Tibial artery (tissue), 4 donors: ENCODE measurements at regions not wholly inside any gene's neighbourhood (a gene's known extent, or its start where the extent isn't known, plus 50 kb on each side); places are given as distances from the start of the nearest gene placed in this dataset.
"Not testable (repeated sequence)": the region's sequence is repeated elsewhere in the genome, so short reads cannot be mapped to it uniquely, and the experiment has no call there.

Experiments used
- DNase-seq, 2 donors: peaks; one replicate each; pipeline ENCODE4 v3.0.0-alpha.2; 2019
- H3K27ac ChIP-seq, 2 donors: fragments of 200-600 bp; sonication (generic) in 1 of 2; 1 replicate in 1 of 2; 2 replicates in 1 of 2; pipeline ENCODE4 v1.5.1; 2018 to 2019; ENCODE audit warnings: mild to moderate bottlenecking in 1 of 2
- H3K27me3 ChIP-seq, 2 donors: fragments of 200-600 bp; sonication (generic) in 1 of 2; one replicate each; pipeline versions ENCODE4 v1.5.1 to v1.6.0; 2016 to 2019
- H3K36me3 ChIP-seq, 3 donors: fragments of 200-600 bp; sonication (generic) in 2 of 3; one replicate each; pipeline ENCODE4 v1.5.1; 2016 to 2019; ENCODE audit warnings: mild to moderate bottlenecking in 2 of 3
- H3K4me1 ChIP-seq, 4 donors: fragments of 200-600 bp; sonication (generic) in 2 of 4; 1 replicate in 3 of 4; 2 replicates in 1 of 4; pipeline ENCODE4 v1.5.1; 2016 to 2019
- H3K4me3 ChIP-seq, 2 donors: fragments of 200-600 bp; sonication (generic) in 1 of 2; 1 replicate in 1 of 2; 2 replicates in 1 of 2; pipeline ENCODE4 v1.5.1; 2018 to 2019; ENCODE audit warnings: mild to moderate bottlenecking in 2 of 2
- H3K9me3 ChIP-seq, 3 donors: fragments of 200-600 bp; sonication (generic) in 1 of 3; one replicate each; pipeline ENCODE4 v1.5.1; 2016 to 2019
- intact Hi-C: fragments of 100-400 bp; cut with DNase I; formaldehyde crosslinking; loops from one replicate; pipeline ENCODE4 v1.15.0; 2023; ENCODE audit warnings: low total_unique reads
- TF ChIP-seq, protein P1 (sequence below), 2 experiments: fragments of 200-600 bp in 1 of 2; fragments of 450-650 bp in 1 of 2; IDR thresholded peaks; one replicate each; pipeline ENCODE4 v1.5.1; 2017 to 2019; ENCODE audit warnings: antibody characterized with exemption in 2 of 2, mild to moderate bottlenecking in 1 of 2, moderate library complexity in 1 of 2

DNA sequence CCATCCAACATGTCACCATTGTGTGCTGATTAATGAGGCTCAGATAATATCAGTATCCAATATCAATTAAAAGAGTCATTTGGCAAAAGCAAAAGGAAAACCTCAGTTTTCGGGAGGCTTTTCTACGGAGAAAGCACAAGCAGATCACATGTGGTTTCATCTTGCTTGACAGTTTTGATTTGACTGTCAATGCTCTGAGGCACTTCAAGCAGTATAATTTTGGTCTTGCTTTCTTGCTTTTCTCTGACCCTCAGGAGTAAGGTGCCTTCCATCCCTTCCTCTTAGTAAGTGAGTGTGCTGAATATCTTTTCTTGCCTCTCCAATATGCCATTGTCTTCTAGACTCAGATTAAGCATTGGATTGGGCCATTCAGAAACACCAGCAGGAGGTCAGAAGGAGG lies 115.5 kb upstream of the CALCR start:
- no peak for DNase-seq
- Histone ChIP-seq H3K27me3 (no peaks in the 10 kb centered on the region), H3K4me1 (no peaks in the 10 kb centered on the region), H3K4me3 (no peak overlapping the region), H3K36me3 (no peaks in the 10 kb centered on the region), H3K9me3 (no peaks in the 10 kb centered on the region), H3K27ac (no peak overlapping the region)
- TF ChIP-seq, protein P1, sequence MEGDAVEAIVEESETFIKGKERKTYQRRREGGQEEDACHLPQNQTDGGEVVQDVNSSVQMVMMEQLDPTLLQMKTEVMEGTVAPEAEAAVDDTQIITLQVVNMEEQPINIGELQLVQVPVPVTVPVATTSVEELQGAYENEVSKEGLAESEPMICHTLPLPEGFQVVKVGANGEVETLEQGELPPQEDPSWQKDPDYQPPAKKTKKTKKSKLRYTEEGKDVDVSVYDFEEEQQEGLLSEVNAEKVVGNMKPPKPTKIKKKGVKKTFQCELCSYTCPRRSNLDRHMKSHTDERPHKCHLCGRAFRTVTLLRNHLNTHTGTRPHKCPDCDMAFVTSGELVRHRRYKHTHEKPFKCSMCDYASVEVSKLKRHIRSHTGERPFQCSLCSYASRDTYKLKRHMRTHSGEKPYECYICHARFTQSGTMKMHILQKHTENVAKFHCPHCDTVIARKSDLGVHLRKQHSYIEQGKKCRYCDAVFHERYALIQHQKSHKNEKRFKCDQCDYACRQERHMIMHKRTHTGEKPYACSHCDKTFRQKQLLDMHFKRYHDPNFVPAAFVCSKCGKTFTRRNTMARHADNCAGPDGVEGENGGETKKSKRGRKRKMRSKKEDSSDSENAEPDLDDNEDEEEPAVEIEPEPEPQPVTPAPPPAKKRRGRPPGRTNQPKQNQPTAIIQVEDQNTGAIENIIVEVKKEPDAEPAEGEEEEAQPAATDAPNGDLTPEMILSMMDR (IDR thresholded peaks at IDR 0.05): no peak
- intact Hi-C loops: no loop called here

DNA sequence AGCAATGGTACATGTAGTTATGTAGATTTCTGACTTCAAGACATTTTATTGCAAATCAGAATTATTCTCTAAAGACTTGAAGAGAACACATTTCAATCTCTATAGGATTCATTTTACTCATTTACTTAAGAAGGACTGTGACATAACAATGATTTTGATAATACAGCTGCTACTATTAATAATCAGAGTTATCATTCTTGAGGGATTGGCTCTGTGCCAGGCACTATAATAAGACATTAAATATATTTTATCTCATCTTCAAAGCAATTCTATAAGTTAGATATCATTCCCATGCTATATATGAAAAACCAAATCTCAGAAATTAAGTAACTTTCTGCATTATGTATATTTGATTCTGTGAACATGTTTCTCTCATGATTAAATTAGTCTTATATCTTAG lies 103.7 kb upstream of the CALCR start:
- DNase-seq: no peak
- intact Hi-C loops: no loop called here
- Histone ChIP-seq H3K27me3 (no peaks in the 10 kb centered on the region), H3K4me3 (no peak overlapping the region), H3K27ac (no peak overlapping the region), H3K9me3 (no peaks in the 10 kb centered on the region), H3K4me1 (no peaks in the 10 kb centered on the region), H3K36me3 (no peaks in the 10 kb centered on the region)
- TF ChIP-seq, protein P1 (IDR thresholded peaks at IDR 0.05): no peak

DNA sequence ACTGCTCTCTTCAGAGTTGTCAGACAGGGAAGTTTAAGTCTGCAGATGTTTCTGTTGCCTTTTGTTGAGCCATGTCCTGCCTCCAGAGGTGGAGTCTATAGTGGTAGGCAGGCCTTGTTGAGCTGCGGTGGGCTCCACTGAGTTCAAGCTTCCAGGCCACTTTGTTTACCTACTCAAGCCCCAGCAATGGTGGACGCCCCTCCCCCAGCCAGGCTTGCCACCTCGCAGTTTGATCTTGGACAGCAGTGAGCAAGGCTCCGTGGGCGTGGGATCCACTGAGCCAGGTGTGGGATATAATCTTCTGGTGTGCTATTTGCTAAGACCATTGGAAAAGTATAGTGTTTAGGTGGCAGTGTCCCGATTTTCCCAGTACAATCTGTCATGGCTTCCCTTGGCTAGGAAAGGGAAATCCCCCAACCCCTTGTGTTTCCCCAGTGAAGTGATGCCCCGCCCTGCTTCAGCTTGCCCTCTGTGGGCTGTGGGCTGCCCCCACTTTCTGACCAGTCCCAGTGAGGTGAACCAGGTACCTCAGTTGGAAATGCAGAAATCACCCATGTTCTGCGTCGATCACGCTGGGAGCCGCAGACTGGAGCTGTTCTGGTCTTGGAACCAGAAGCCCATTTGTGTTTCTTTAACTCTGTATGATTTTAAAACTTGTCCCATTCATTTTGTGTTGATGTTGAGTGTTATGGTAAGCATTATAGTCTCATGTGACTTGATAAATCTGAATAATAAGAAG lies 89.2 kb upstream of the CALCR start:
- intact Hi-C loops: no loop called here
- DNase-seq: no peak
- TF ChIP-seq, protein P1 (IDR thresholded peaks at IDR 0.05): no peak
- Histone ChIP-seq H3K9me3 (no peaks in the 10 kb centered on the region), H3K36me3 (no peaks in the 10 kb centered on the region), H3K27me3 (peaks cover 0 to 3% of the 10 kb centered on the region in 2 donors), H3K4me3 (no peak overlapping the region), H3K27ac (no peak overlapping the region), H3K4me1 (no peaks in the 10 kb centered on the region)

DNA sequence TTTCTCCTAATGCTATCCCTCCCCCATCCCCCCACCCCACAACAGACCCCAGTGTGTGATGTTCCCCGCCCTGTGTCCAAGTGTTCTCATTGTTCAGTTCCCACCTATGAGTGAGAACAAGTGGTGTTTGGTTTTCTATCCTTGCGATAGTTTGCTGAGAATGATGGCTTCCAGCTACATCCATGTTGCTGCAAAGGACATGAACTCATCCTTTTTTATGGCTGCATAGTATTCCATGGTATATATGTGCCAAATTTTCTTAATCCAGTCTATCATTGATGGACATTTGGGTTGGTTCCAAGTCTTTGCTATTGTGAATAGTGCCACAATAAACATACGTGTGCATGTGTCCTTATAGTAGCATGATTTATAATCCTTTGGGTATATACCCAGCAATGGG lies 83.6 kb upstream of the CALCR start:
- H3K36me3 ChIP-seq, DNase-seq, H3K27ac ChIP-seq, H3K4me3 ChIP-seq, H3K4me1 ChIP-seq, H3K27me3 ChIP-seq, H3K9me3 ChIP-seq, intact Hi-C loops: not testable (repeated sequence)

DNA sequence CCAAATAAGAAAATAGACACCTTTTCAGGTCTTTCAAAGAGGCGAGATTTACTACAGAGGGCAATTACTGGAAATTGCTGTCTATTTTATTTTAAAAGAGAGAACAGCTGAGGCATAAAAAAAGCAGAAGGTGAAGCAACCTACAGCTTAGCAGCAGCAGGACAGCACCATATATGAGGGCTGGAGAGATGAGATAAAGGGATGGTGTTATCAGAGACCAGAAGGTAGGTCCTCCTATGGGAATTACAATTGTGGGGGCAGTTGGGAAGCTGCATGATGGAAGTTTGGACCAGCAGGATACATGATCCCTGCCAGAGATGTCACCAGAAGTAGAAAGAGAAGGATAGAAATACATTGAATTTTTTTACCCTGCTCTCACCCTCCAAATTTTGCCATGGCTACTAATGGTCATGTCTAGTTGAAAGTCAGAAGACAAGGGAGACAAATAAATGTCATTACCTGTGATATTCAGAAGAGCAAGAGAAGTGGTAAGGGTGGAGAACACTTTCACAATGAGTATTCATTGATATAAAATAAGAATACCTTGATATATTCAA lies 77.2 kb upstream of the CALCR start:
- DNase-seq: no peak
- intact Hi-C loops: no loop called here
- no peak overlapping the region for H3K27ac ChIP-seq
- no peaks in the 10 kb centered on the region for H3K27me3 ChIP-seq
- TF ChIP-seq, protein P1 (IDR thresholded peaks at IDR 0.05): no peak
- no peak overlapping the region for H3K4me3 ChIP-seq
- H3K4me1 ChIP-seq: no peaks in the 10 kb centered on the region
- no peaks in the 10 kb centered on the region for H3K36me3 ChIP-seq
- no peaks in the 10 kb centered on the region for H3K9me3 ChIP-seq

DNA sequence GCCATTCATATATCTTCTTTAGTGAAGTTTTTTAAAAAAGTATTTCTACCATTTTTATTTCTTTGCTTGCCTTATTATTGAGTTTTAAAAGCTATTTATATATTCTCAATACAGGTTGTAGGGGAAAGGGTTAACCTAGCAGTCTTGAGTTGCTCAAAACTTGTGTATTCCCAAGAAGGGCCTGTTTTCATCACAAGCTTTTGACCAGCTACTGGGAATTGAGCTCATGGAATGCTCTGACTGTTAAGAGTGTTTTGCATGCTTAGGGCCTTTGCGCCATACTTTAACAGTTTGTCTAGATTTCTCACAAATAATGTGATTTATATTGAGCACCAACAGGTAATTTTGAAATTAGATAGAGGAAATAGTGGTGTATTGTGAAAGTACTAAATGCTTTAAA lies 72.0 kb upstream of the CALCR start:
- intact Hi-C loops: no loop called here
- no peak for DNase-seq
- Histone ChIP-seq H3K27ac (no peak overlapping the region), H3K36me3 (no peaks in the 10 kb centered on the region), H3K4me3 (no peak overlapping the region), H3K4me1 (no peaks in the 10 kb centered on the region), H3K27me3 (no peaks in the 10 kb centered on the region), H3K9me3 (no peaks in the 10 kb centered on the region)
- TF ChIP-seq, protein P1 (IDR thresholded peaks at IDR 0.05): no peak
